HepG2 (cell line): ENCODE measurements at regions not wholly inside any gene's neighbourhood (a gene's known extent, or its start where the extent isn't known, plus 50 kb on each side); places are given as distances from the start of the nearest gene placed in this dataset.

ENCODE experiments used
- ATAC-seq: fragments of 200-7000 bp; cut with Tn5 transposase; 3 replicates; pipeline ENCODE4 v1.9.1; 2020; ENCODE audit warnings: mild to moderate bottlenecking, moderate library complexity
- BruUV-seq: library from RNA; stranded (reverse); fragments of 400-500 nt; replicated peaks from 2 replicates; lab custom pipeline; 2021; lab: Mats Ljungman, UMichigan
- CTCF ChIA-PET: fragments of 300-600 bp; formaldehyde crosslinking; extraction: SDS; loops from one replicate; lab custom pipeline; 2021; ENCODE audit warnings: low total read pairs, inconsistent platforms, low intra/inter-chr PET ratio; lab: Yijun Ruan, JAX
- POLR2A ChIA-PET: fragments of 350-600 bp; sonication (Branson Sonifier 250); formaldehyde crosslinking; loops from one replicate; lab custom pipeline; 2020; ENCODE audit warnings: antibody characterized with exemption, inconsistent platforms; lab: Yijun Ruan, JAX
- DNase-seq: peaks from one replicate; pipeline ENCODE4 v3.0.0-alpha.2; 2015; ENCODE audit warnings: low spot score
- FAIRE-seq: peaks from 3 replicates; lab custom pipeline; 2011; peaks lifted over from hg19 to GRCh38; lab: Jason Lieb, UNC
- H2AFZ ChIP-seq: one replicate; pipeline ENCODE4 v1.6.1; 2011; ENCODE audit warnings: low read length, inconsistent platforms
- H3K27ac ChIP-seq: fragments of 300-600 bp; 3 replicates; pipeline ENCODE4 v1.8.0; 2011; ENCODE audit warnings: mixed run types, mild to moderate bottlenecking, mixed read lengths, low read length, inconsistent platforms; ENCODE audit not compliant: insufficient read depth; ENCODE audit errors: extremely low read length
- H3K27me3 ChIP-seq, 2 experiments: fragments of 200-600 bp in 1 of 2; 2 replicates in 1 of 2; 3 replicates in 1 of 2; pipeline versions ENCODE4 v1.6.0 to v1.8.0; 2011; ENCODE audit warnings: low read length in 2 of 2, mild to moderate bottlenecking in 2 of 2, moderate library complexity in 2 of 2, inconsistent platforms in 1 of 2; ENCODE audit not compliant: insufficient read depth in 2 of 2, control insufficient read depth in 1 of 2
- H3K36me3 ChIP-seq, 2 experiments: fragments of 200-600 bp in 1 of 2; replicated peaks in 1 of 2; 2 replicates in 1 of 2; 3 replicates in 1 of 2; pipeline versions ENCODE4 v1.5.1 to v1.8.0; 2011; ENCODE audit warnings: low read length in 2 of 2, inconsistent platforms in 1 of 2; ENCODE audit not compliant: insufficient read depth in 2 of 2, control insufficient read depth in 1 of 2
- H3K4me1 ChIP-seq: 2 replicates; pipeline ENCODE4 v1.5.1; 2012; ENCODE audit warnings: low read length, inconsistent platforms; ENCODE audit not compliant: insufficient read depth
- H3K4me2 ChIP-seq: 2 replicates; pipeline ENCODE4 v1.6.0; 2011; ENCODE audit warnings: low read depth, low read length, inconsistent platforms
- H3K4me3 ChIP-seq, 3 experiments: fragments of 200-600 bp in 1 of 3; sonication (generic), shearing (Covaris generic) in 1 of 3; replicated peaks in 1 of 3; 2 replicates each; pipeline ENCODE4 v1.5.1; 2011 to 2016; ENCODE audit warnings: low read length in 3 of 3, inconsistent platforms in 2 of 3, low read depth in 2 of 3, mild to moderate bottlenecking in 2 of 3, control low read depth in 1 of 3, mixed read lengths in 1 of 3; ENCODE audit not compliant: insufficient read depth in 1 of 3
- H3K79me2 ChIP-seq: one replicate; pipeline ENCODE4 v1.6.1; 2011; ENCODE audit warnings: low read length, inconsistent platforms; ENCODE audit not compliant: insufficient read depth
- H3K9ac ChIP-seq: 2 replicates; pipeline ENCODE4 v1.6.0; 2011; ENCODE audit warnings: mild to moderate bottlenecking, low read depth, low read length, inconsistent platforms; ENCODE audit not compliant: insufficient read depth
- H3K9me3 ChIP-seq: 2 replicates; pipeline ENCODE4 v1.5.1; 2012; ENCODE audit warnings: mild to moderate bottlenecking, low read length
- H4K20me1 ChIP-seq: 2 replicates; pipeline ENCODE4 v1.6.0; 2011; ENCODE audit warnings: inconsistent platforms, mild to moderate bottlenecking, low read length, moderate library complexity; ENCODE audit not compliant: insufficient read depth
- HNF1A ChIP-seq, 2 experiments: sonication (generic) in 1 of 2; formaldehyde crosslinking in 1 of 2; IDR thresholded peaks; 2 replicates each; pipeline versions ENCODE4 v1.4.0 to v1.6.1; 2016 to 2020; ENCODE audit warnings: borderline replicate concordance in 1 of 2, low read depth in 1 of 2, mild to moderate bottlenecking in 1 of 2, missing genetic modification reagents in 1 of 2
- KMT2A ChIP-seq: sonication (generic); formaldehyde crosslinking; IDR thresholded peaks from 2 replicates; pipeline ENCODE4 v1.4.0; 2020; ENCODE audit warnings: missing genetic modification reagents
- NFE2L2 ChIP-seq: fragments of 150-350 bp; IDR thresholded peaks from 2 replicates; pipeline ENCODE4 v1.6.1; 2014; ENCODE audit warnings: low read length
- TCF7 ChIP-seq: sonication (generic); IDR thresholded peaks from 2 replicates; pipeline ENCODE4 v1.6.1; 2016; ENCODE audit warnings: antibody characterized with exemption, low read depth
- TERF1 ChIP-seq: sonication (generic); formaldehyde crosslinking; IDR thresholded peaks from 2 replicates; pipeline ENCODE4 v1.8.0; 2022; ENCODE audit warnings: mild to moderate bottlenecking, missing genetic modification reagents, moderate library complexity
- XBP1 ChIP-seq: sonication (generic); formaldehyde crosslinking; IDR thresholded peaks from 2 replicates; pipeline ENCODE4 v1.5.0; 2020; ENCODE audit warnings: missing genetic modification reagents
- ZNF382 ChIP-seq: sonication (generic); formaldehyde crosslinking; IDR thresholded peaks from 2 replicates; pipeline ENCODE4 v1.5.0; 2020; ENCODE audit warnings: missing genetic modification reagents, mild to moderate bottlenecking, borderline replicate concordance
- ZNF646 ChIP-seq: sonication (generic); formaldehyde crosslinking; IDR thresholded peaks from 2 replicates; pipeline ENCODE4 v1.9.0; 2021; ENCODE audit warnings: mild to moderate bottlenecking, missing genetic modification reagents
- in situ Hi-C: cut with HindIII; loops from 2 replicates; pipeline ENCODE4 v1.10.0; 2017; ENCODE audit warnings: low pct_unique_long_range_greater_than_20kb; ENCODE audit not compliant: extremely low pct_ligation_motif_present
- intact Hi-C: fragments of 100-400 bp; cut with micrococcal nuclease; formaldehyde crosslinking; loops from one replicate; pipeline ENCODE4 v1.10.0; 2022; ENCODE audit not compliant: unreplicated experiment
- TF ChIP-seq, protein P1 (sequence below): sonication (generic); formaldehyde crosslinking; IDR thresholded peaks from 2 replicates; pipeline ENCODE4 v1.4.0; 2020; ENCODE audit warnings: missing genetic modification reagents

- in situ Hi-C loops (no loop called here), intact Hi-C loops (no loop called here)
- Histone ChIP-seq H3K4me3 (no peak overlapping the region), H3K79me2 (no peaks in the 10 kb centered on the region), H4K20me1 (no peaks in the 10 kb centered on the region), H2AFZ (no peak overlapping the region), H3K36me3 (no peaks in the 10 kb centered on the region), H3K27me3 (no peaks in the 10 kb centered on the region; a peak in 1 of 5 replicates), H3K27ac (no peak overlapping the region), H3K4me1 (peaks cover 19% of the 10 kb centered on the region), H3K9me3 (no peaks in the 10 kb centered on the region), H3K9ac (no peak overlapping the region), H3K4me2 (no peak overlapping the region)
- DNase-seq: no peak
- CTCF ChIA-PET: interaction anchor here (1.7 kb wide), 1 partner anchor 144 kb away, joined by 7 read pairs; no protein-coding TSS in a partner anchor
- POLR2A ChIA-PET: no interaction called here
- FAIRE-seq: no peak
- ATAC-seq: no peak
- BruUV-seq: no TSS peak
- no peak for TF ChIP-seq ZNF646
- TF ChIP-seq, protein P1, sequence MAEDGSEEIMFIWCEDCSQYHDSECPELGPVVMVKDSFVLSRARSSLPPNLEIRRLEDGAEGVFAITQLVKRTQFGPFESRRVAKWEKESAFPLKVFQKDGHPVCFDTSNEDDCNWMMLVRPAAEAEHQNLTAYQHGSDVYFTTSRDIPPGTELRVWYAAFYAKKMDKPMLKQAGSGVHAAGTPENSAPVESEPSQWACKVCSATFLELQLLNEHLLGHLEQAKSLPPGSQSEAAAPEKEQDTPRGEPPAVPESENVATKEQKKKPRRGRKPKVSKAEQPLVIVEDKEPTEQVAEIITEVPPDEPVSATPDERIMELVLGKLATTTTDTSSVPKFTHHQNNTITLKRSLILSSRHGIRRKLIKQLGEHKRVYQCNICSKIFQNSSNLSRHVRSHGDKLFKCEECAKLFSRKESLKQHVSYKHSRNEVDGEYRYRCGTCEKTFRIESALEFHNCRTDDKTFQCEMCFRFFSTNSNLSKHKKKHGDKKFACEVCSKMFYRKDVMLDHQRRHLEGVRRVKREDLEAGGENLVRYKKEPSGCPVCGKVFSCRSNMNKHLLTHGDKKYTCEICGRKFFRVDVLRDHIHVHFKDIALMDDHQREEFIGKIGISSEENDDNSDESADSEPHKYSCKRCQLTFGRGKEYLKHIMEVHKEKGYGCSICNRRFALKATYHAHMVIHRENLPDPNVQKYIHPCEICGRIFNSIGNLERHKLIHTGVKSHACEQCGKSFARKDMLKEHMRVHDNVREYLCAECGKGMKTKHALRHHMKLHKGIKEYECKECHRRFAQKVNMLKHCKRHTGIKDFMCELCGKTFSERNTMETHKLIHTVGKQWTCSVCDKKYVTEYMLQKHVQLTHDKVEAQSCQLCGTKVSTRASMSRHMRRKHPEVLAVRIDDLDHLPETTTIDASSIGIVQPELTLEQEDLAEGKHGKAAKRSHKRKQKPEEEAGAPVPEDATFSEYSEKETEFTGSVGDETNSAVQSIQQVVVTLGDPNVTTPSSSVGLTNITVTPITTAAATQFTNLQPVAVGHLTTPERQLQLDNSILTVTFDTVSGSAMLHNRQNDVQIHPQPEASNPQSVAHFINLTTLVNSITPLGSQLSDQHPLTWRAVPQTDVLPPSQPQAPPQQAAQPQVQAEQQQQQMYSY: no peak
- TF ChIP-seq ZNF382 (CRISPR knock-in tag): no peak
- no peak for TF ChIP-seq XBP1 (CRISPR knock-in tag)
- TF ChIP-seq TERF1 (CRISPR knock-in tag): no peak
- no peak for TF ChIP-seq KMT2A (CRISPR knock-in tag)
- TF ChIP-seq TCF7: no peak
- TF ChIP-seq NFE2L2: no peak
- no peak for TF ChIP-seq HNF1A (IDR thresholded peaks at IDR 0.05; ENCODE audit: low read depth)
- no peak for TF ChIP-seq HNF1A (CRISPR knock-in tag; IDR thresholded peaks at IDR 0.05; ENCODE audit: borderline replicate concordance)
These were observed 115.4 kb upstream of the TPM1 start for GRCh38 chr15:62927196-62927595.
